HCT116 (cell line): ENCODE measurements at regions not wholly inside any gene's neighbourhood (a gene's known extent, or its start where the extent isn't known, plus 50 kb on each side); places are given as distances from the start of the nearest gene placed in this dataset.

Experiments
- ATAC-seq: fragments of 200-7000 bp; cut with Tn5 transposase; 2 replicates; pipeline ENCODE4 v1.9.1; 2020; ENCODE audit warnings: mild to moderate bottlenecking, moderate library complexity
- BruUV-seq: library from RNA; stranded (reverse); fragments of 400-500 nt; replicated peaks from 2 replicates; lab custom pipeline; 2021; lab: Mats Ljungman, UMichigan
- CTCF ChIA-PET: fragments of 300-600 bp; sonication (Branson Sonifier 250); formaldehyde crosslinking; loops from one replicate; lab custom pipeline; 2021; ENCODE audit warnings: antibody characterized with exemption; lab: Charles Lee
- POLR2A ChIA-PET: fragments of 300-600, 350-600 bp; sonication (Branson Sonifier 250); formaldehyde crosslinking; loops from one replicate; lab custom pipeline; 2021; ENCODE audit warnings: antibody characterized with exemption; lab: Charles Lee
- RAD21 ChIA-PET, 2 experiments: fragments of 300-600 bp; sonication (Branson Sonifier 250); formaldehyde crosslinking; loops; one replicate each; lab custom pipeline; 2023; ENCODE audit warnings: low total read pairs in 2 of 2; ENCODE audit not compliant: uncharacterized antibody in 2 of 2, unreplicated experiment in 2 of 2, low non-redundant PET in 1 of 2; lab: Charles Lee
- DNase-seq: peaks from one replicate; pipeline ENCODE4 v3.0.0-alpha.2; 2010; ENCODE audit warnings: low read depth, low spot score
- H2AFZ ChIP-seq: fragments of 200-600 bp; shearing (Covaris generic), sonication (generic); 2 replicates; pipeline ENCODE4 v1.6.1; 2017; ENCODE audit warnings: low read depth, mixed run types, mixed read lengths, antibody characterized with exemption, low read length; ENCODE audit not compliant: poor library complexity, severe bottlenecking
- H3K27ac ChIP-seq: 2 replicates; pipeline ENCODE4 v1.5.1; 2012; ENCODE audit warnings: low read depth, low read length
- H3K27me3 ChIP-seq: fragments of 200-600 bp; sonication (generic); 2 replicates; pipeline ENCODE4 v1.6.1; 2016; ENCODE audit warnings: mixed run types, low read length, mixed read lengths; ENCODE audit not compliant: insufficient read depth
- H3K36me3 ChIP-seq, 2 experiments: fragments of 200-500 bp in 1 of 2; fragments of 200-600 bp in 1 of 2; sonication (Bioruptor generic) in 1 of 2; sonication (generic) in 1 of 2; 2 replicates each; pipeline versions ENCODE4 v1.5.1 to v1.6.1; 2014 to 2016; ENCODE audit warnings: low read length in 2 of 2, inconsistent platforms in 1 of 2, mixed read lengths in 1 of 2, mixed run types in 1 of 2; ENCODE audit not compliant: insufficient read depth in 2 of 2, control insufficient read depth in 1 of 2
- H3K4me1 ChIP-seq, 2 experiments: fragments of 200-600 bp in 1 of 2; sonication (generic) in 1 of 2; 2 replicates each; pipeline versions ENCODE4 v1.5.1 to v1.6.1; 2012 to 2017; ENCODE audit warnings: low read length in 2 of 2, inconsistent platforms in 1 of 2, mild to moderate bottlenecking in 1 of 2, mixed read lengths in 1 of 2, mixed run types in 1 of 2, moderate library complexity in 1 of 2; ENCODE audit not compliant: insufficient read depth in 2 of 2, control insufficient read depth in 1 of 2
- H3K4me2 ChIP-seq: fragments of 200-600 bp; sonication (generic); 2 replicates; pipeline ENCODE4 v1.6.1; 2017; ENCODE audit warnings: mixed run types, low read length, mixed read lengths
- H3K4me3 ChIP-seq, 2 experiments: fragments of 200-600 bp in 1 of 2; sonication (generic) in 1 of 2; replicated peaks in 1 of 2; 2 replicates each; pipeline ENCODE4 v1.5.1; 2011 to 2016; ENCODE audit warnings: low read length in 2 of 2, control low read depth in 1 of 2, low read depth in 1 of 2, mild to moderate bottlenecking in 1 of 2, mixed read lengths in 1 of 2, mixed run types in 1 of 2
- H3K79me2 ChIP-seq: fragments of 200-600 bp; sonication (generic); 2 replicates; pipeline ENCODE4 v1.6.1; 2017; ENCODE audit warnings: mild to moderate bottlenecking, mixed run types, low read length, moderate library complexity, mixed read lengths; ENCODE audit not compliant: insufficient read depth
- H3K9ac ChIP-seq: fragments of 200-600 bp; sonication (generic); 2 replicates; pipeline ENCODE4 v1.6.1; 2016; ENCODE audit warnings: low read length, mixed read lengths
- H3K9me2 ChIP-seq: fragments of 200-600 bp; sonication (generic), shearing (Covaris generic); 2 replicates; pipeline ENCODE4 v1.6.1; 2017; ENCODE audit warnings: mixed run types, mild to moderate bottlenecking, moderate library complexity; ENCODE audit not compliant: insufficient read depth
- H3K9me3 ChIP-seq, 2 experiments: fragments of 200-500 bp in 1 of 2; fragments of 200-600 bp in 1 of 2; sonication (Bioruptor generic) in 1 of 2; sonication (generic) in 1 of 2; 2 replicates each; pipeline ENCODE4 v1.6.1; 2014 to 2017; ENCODE audit warnings: low read length in 2 of 2, mixed read lengths in 2 of 2, inconsistent platforms in 1 of 2, low read depth in 1 of 2, mild to moderate bottlenecking in 1 of 2, mixed run types in 1 of 2, moderate library complexity in 1 of 2; ENCODE audit not compliant: control insufficient read depth in 1 of 2, insufficient read depth in 1 of 2
- H4K20me1 ChIP-seq: fragments of 200-600 bp; sonication (generic), shearing (Covaris generic); 2 replicates; pipeline ENCODE4 v1.6.1; 2017; ENCODE audit warnings: mixed run types, mild to moderate bottlenecking, moderate library complexity; ENCODE audit not compliant: insufficient read depth
- ATF3 ChIP-seq: IDR thresholded peaks from 2 replicates; pipeline ENCODE4 v1.6.1; 2012
- CBX3 ChIP-seq: IDR thresholded peaks from 2 replicates; pipeline ENCODE4 v1.6.1; 2012; ENCODE audit warnings: low read depth
- EGR1 ChIP-seq: IDR thresholded peaks from 2 replicates; pipeline ENCODE4 v1.6.1; 2012; ENCODE audit warnings: low read depth
- ELF1 ChIP-seq: IDR thresholded peaks from 2 replicates; pipeline ENCODE4 v1.6.1; 2012; ENCODE audit warnings: low read depth, borderline replicate concordance
- EZH2 ChIP-seq: fragments of 200-600 bp; sonication (generic); IDR thresholded peaks from 2 replicates; pipeline ENCODE4 v1.6.1; 2017; ENCODE audit warnings: antibody characterized with exemption, mixed run types
- EZH2phosphoT487 ChIP-seq: fragments of 200-600 bp; IDR thresholded peaks from 2 replicates; pipeline ENCODE4 v1.6.1; 2018; ENCODE audit warnings: antibody characterized with exemption, borderline replicate concordance
- FOSL1 ChIP-seq: IDR thresholded peaks from 2 replicates; pipeline ENCODE4 v1.6.1; 2012; ENCODE audit warnings: low read depth
- JUND ChIP-seq: IDR thresholded peaks from 2 replicates; pipeline ENCODE4 v1.6.1; 2012
- MAX ChIP-seq: IDR thresholded peaks from 2 replicates; pipeline ENCODE4 v1.6.1; 2012
- POLR2A ChIP-seq: IDR thresholded peaks from 2 replicates; pipeline ENCODE4 v1.7.0; 2011; ENCODE audit warnings: borderline replicate concordance; ENCODE audit not compliant: insufficient read depth, insufficient read length; ENCODE audit errors: extremely low read depth
- POLR2AphosphoS5 ChIP-seq: IDR thresholded peaks from 2 replicates; pipeline ENCODE4 v1.6.1; 2011; ENCODE audit warnings: mild to moderate bottlenecking, low read depth, low read length, moderate library complexity
- REST ChIP-seq: IDR thresholded peaks from 2 replicates; pipeline ENCODE4 v1.6.1; 2012; ENCODE audit warnings: low read depth
- SIN3A ChIP-seq: IDR thresholded peaks from 2 replicates; pipeline ENCODE4 v1.6.1; 2012; ENCODE audit warnings: low read depth
- SP1 ChIP-seq: IDR thresholded peaks from 2 replicates; pipeline ENCODE4 v1.6.1; 2012; ENCODE audit warnings: low read depth
- SRF ChIP-seq: IDR thresholded peaks from 2 replicates; pipeline ENCODE4 v1.6.1; 2012; ENCODE audit warnings: low read depth
- TCF7L2 ChIP-seq: IDR thresholded peaks from 2 replicates; pipeline ENCODE4 v1.7.0; 2011; ENCODE audit warnings: borderline replicate concordance, inconsistent platforms; ENCODE audit not compliant: insufficient read depth, insufficient read length; ENCODE audit errors: extremely low read depth
- ZBTB33 ChIP-seq: IDR thresholded peaks from 2 replicates; pipeline ENCODE4 v1.6.1; 2011; ENCODE audit warnings: mild to moderate bottlenecking, low read length, moderate library complexity; ENCODE audit not compliant: insufficient replicate concordance; ENCODE audit errors: extremely low read depth
- ZNF274 ChIP-seq: fragments of 200-500 bp; sonication (Bioruptor generic); IDR thresholded peaks from 2 replicates; pipeline ENCODE4 v1.6.1; 2014; ENCODE audit warnings: mild to moderate bottlenecking, low read depth, low read length, inconsistent platforms
- intact Hi-C: fragments of 100-400 bp; cut with micrococcal nuclease; formaldehyde crosslinking; loops from 2 replicates; pipeline ENCODE4 v1.10.0; 2022

- TF ChIP-seq REST (no peak), MAX (no peak)
Measured at GRCh38 chr2:160932960-160933359, 227.3 kb upstream of the TANK start (continued).

GRCh38 chr2:160934263-160934662, 226.0 kb upstream of the TANK start:
- Histone ChIP-seq H4K20me1 (no peaks in the 10 kb centered on the region), H3K4me3 (no peak overlapping the region), H3K36me3 (no peaks in the 10 kb centered on the region), H3K79me2 (no peaks in the 10 kb centered on the region), H3K27me3 (no peaks in the 10 kb centered on the region), H3K4me2 (no peak overlapping the region), H3K9me3 (no peaks in the 10 kb centered on the region), H3K9ac (no peak overlapping the region), H3K9me2 (no peaks in the 10 kb centered on the region), H2AFZ (no peak overlapping the region), H3K4me1 (no peaks in the 10 kb centered on the region), H3K27ac (no peak overlapping the region)
- no TSS peak for BruUV-seq
- RAD21 ChIA-PET: no interaction called here
- no peak for ATAC-seq
- CTCF ChIA-PET: no interaction called here
- no peak for DNase-seq
- POLR2A ChIA-PET: no interaction called here
- intact Hi-C loops: no loop called here
- no peak for TF ChIP-seq POLR2A
- no peak for TF ChIP-seq ATF3
- TF ChIP-seq TCF7L2: no peak
- TF ChIP-seq SIN3A: no peak
- TF ChIP-seq SRF: no peak
- no peak for TF ChIP-seq EZH2
- no peak for TF ChIP-seq CBX3
- no peak for TF ChIP-seq SP1
- TF ChIP-seq REST: no peak
- no peak for TF ChIP-seq ELF1
- no peak for TF ChIP-seq JUND
- no peak for TF ChIP-seq EGR1
- TF ChIP-seq ZBTB33: no peak
- no peak for TF ChIP-seq POLR2AphosphoS5
- TF ChIP-seq EZH2phosphoT487: no peak
- TF ChIP-seq FOSL1: no peak
- TF ChIP-seq ZNF274: no peak
